Spleen (tissue), 11 donors: ENCODE measurements at regions not wholly inside any gene's neighbourhood (a gene's known extent, or its start where the extent isn't known, plus 50 kb on each side); places are given as distances from the start of the nearest gene placed in this dataset.

Experiments
- DNase-seq: peaks from one replicate; pipeline ENCODE4 v3.0.0-alpha.2; 2020
- H3K27ac ChIP-seq, 8 donors: fragments of 200-600 bp; sonication (generic) in 7 of 8; 1 replicate in 4 of 8; 2 replicates in 4 of 8; pipeline versions ENCODE4 v1.5.0 to v1.8.0; 2016 to 2021; ENCODE audit warnings: inconsistent platforms in 4 of 8, mild to moderate bottlenecking in 4 of 8, moderate library complexity in 1 of 8
- H3K27me3 ChIP-seq, 7 donors: fragments of 200-600 bp; sonication (generic) in 6 of 7; replicated peaks in 1 of 7; 1 replicate in 4 of 7; 2 replicates in 3 of 7; pipeline versions ENCODE4 v1.5.0 to v1.8.0; 2016 to 2021; ENCODE audit warnings: inconsistent platforms in 3 of 7, mild to moderate bottlenecking in 1 of 7
- H3K36me3 ChIP-seq, 6 donors: fragments of 200-600 bp; sonication (generic) in 5 of 6; 1 replicate in 4 of 6; 2 replicates in 2 of 6; pipeline versions ENCODE4 v1.5.0 to v1.8.0; 2016 to 2021; ENCODE audit warnings: inconsistent platforms in 2 of 6
- H3K4me1 ChIP-seq, 6 donors: fragments of 200-600 bp; sonication (generic) in 5 of 6; 1 replicate in 3 of 6; 2 replicates in 3 of 6; pipeline versions ENCODE4 v1.5.0 to v1.8.0; 2016 to 2021; ENCODE audit warnings: inconsistent platforms in 3 of 6
- H3K4me3 ChIP-seq, 8 donors: fragments of 200-600 bp; sonication (generic) in 7 of 8; 1 replicate in 4 of 8; 2 replicates in 4 of 8; pipeline versions ENCODE4 v1.5.0 to v1.8.0; 2016 to 2021; ENCODE audit warnings: inconsistent platforms in 4 of 8, mild to moderate bottlenecking in 4 of 8, moderate library complexity in 2 of 8
- H3K9me3 ChIP-seq, 8 donors: fragments of 200-600 bp; sonication (generic) in 7 of 8; 1 replicate in 4 of 8; 2 replicates in 4 of 8; pipeline versions ENCODE4 v1.5.0 to v1.8.0; 2016 to 2021; ENCODE audit warnings: inconsistent platforms in 4 of 8
- POLR2A ChIP-seq, 3 donors: fragments of 450-650 bp; IDR thresholded peaks; one replicate each; pipeline ENCODE4 v1.5.1; 2017; ENCODE audit warnings: antibody characterized with exemption in 3 of 3, mild to moderate bottlenecking in 1 of 3
- POLR2AphosphoS5 ChIP-seq, 3 donors: sonication (generic); formaldehyde crosslinking; IDR thresholded peaks; one replicate each; pipeline ENCODE4 v1.5.1; 2017; ENCODE audit warnings: antibody characterized with exemption in 3 of 3
- WGBS, 5 donors: extraction: QIAGEN DNeasy Blood & Tissue Kit in 3 of 5; methylation state at CpG; one replicate each; pipeline versions ENCODE4 v1.1.5 to v1.1.7; 2013 to 2018; 5-methylcytosine and 5-hydroxymethylcytosine counted together
- intact Hi-C: fragments of 100-400 bp; cut with DNase I; formaldehyde crosslinking; loops from one replicate; pipeline ENCODE4 v1.15.0; 2023; ENCODE audit warnings: low total_unique reads
- TF ChIP-seq, protein P1 (sequence below), 11 experiments: fragments of 200-600 bp in 7 of 11; fragments of 450-650 bp in 4 of 11; sonication (generic) in 4 of 11; IDR thresholded peaks in 8 of 11; conservative IDR thresholded peaks in 3 of 11; 1 replicate in 7 of 11; 2 replicates in 4 of 11; pipeline versions ENCODE4 v1.4.0 to v1.8.0; 2016 to 2021; ENCODE audit warnings: antibody characterized with exemption in 11 of 11, inconsistent platforms in 4 of 11, mild to moderate bottlenecking in 1 of 11
- donor health status: healthy with polysubstance abuse.
- donor health status: DM: no; HTN: no; CAD: no; lungs with moderate emphysema.
- donor health status: DM: no; HTN: no; CAD: no.
- donor health status: Bipolar disorder and iron deficiency.
- donor health status: healthy.
- donor health status: DM: no; HTN: no; CAD: no.
- donor health status: DM: yes; HTN: yes; CAD: no.

DNA sequence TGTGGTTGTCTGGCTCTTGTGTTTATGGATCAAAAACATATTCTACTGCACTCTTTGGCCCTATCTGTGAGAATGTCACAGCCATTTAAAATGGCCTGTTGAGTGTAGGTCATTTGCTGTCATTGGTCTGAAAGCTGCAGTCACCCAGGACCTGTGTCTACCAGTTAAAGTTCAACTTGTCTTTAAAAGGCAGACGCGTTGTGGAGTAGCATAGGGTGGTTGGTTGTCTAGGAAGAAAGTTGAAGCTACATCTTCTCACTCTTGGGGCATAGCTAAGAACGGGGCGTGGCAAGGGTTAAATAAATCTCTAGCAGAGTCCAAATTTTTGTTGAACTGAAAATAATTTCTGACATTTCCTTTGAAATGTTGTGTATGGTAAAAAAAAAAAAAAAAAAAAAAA lies 110.7 kb upstream of the E2F8 start:
- H3K4me3 ChIP-seq = no peak overlapping the region
- WGBS, 5 donors = 89 to 94% (median 94%) methylated on average over 4 of the region's 4 CpGs
- no peaks in the 10 kb centered on the region for H3K36me3 ChIP-seq
- no peak overlapping the region for H3K27ac ChIP-seq
- DNase-seq = no peak
- intact Hi-C loops = no loop called here
- TF ChIP-seq POLR2A (IDR thresholded peaks at IDR 0.05) = no peak
- peaks cover 0 to 5% (median 2%) of the 10 kb centered on the region in 6 donors for H3K4me1 ChIP-seq
- H3K27me3 ChIP-seq = peaks cover under 1 to 88% (median 27%) of the 10 kb centered on the region in 7 donors
- no peaks in the 10 kb centered on the region for H3K9me3 ChIP-seq

DNA sequence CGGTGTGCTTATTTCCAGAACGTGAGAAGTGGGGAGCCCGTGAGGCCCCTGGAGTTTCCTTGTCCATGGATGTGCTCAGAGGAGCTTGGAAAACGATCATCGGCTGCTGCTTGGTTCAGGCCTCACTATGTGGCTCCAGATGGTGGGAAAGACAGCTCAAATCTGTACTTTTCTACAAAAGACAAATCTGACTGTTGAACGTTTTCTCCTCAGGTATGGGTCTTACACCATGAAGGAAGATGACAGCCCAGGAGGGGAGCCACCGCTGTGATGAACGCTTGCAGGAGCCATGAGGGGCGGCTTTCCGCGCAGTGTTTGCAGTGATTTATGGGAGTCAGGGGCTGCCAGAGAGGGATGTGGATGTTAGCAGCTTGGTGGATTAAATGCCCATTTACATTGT lies 109.4 kb upstream of the E2F8 start:
- no peaks in the 10 kb centered on the region for H3K36me3 ChIP-seq
- no peaks in the 10 kb centered on the region for H3K9me3 ChIP-seq
- no peak overlapping the region for H3K27ac ChIP-seq
- no peak for DNase-seq
- peaks cover 3 to 88% (median 40%) of the 10 kb centered on the region in 7 donors for H3K27me3 ChIP-seq
- intact Hi-C loops = no loop called here
- WGBS, 5 donors = 81 to 87% (median 84%) methylated on average over 11 of the region's 11 CpGs
- TF ChIP-seq POLR2AphosphoS5 (IDR thresholded peaks at IDR 0.05) (no peak), POLR2A (IDR thresholded peaks at IDR 0.05) (no peak)
- TF ChIP-seq, protein P1, sequence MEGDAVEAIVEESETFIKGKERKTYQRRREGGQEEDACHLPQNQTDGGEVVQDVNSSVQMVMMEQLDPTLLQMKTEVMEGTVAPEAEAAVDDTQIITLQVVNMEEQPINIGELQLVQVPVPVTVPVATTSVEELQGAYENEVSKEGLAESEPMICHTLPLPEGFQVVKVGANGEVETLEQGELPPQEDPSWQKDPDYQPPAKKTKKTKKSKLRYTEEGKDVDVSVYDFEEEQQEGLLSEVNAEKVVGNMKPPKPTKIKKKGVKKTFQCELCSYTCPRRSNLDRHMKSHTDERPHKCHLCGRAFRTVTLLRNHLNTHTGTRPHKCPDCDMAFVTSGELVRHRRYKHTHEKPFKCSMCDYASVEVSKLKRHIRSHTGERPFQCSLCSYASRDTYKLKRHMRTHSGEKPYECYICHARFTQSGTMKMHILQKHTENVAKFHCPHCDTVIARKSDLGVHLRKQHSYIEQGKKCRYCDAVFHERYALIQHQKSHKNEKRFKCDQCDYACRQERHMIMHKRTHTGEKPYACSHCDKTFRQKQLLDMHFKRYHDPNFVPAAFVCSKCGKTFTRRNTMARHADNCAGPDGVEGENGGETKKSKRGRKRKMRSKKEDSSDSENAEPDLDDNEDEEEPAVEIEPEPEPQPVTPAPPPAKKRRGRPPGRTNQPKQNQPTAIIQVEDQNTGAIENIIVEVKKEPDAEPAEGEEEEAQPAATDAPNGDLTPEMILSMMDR (IDR thresholded peaks at IDR 0.05 in 8 of 11, conservative IDR thresholded peaks at IDR 0.05 in 3 of 11) = no peak
- H3K4me1 ChIP-seq = peaks cover 0 to 18% (median 15%) of the 10 kb centered on the region in 6 donors
- H3K4me3 ChIP-seq = no peak overlapping the region

DNA sequence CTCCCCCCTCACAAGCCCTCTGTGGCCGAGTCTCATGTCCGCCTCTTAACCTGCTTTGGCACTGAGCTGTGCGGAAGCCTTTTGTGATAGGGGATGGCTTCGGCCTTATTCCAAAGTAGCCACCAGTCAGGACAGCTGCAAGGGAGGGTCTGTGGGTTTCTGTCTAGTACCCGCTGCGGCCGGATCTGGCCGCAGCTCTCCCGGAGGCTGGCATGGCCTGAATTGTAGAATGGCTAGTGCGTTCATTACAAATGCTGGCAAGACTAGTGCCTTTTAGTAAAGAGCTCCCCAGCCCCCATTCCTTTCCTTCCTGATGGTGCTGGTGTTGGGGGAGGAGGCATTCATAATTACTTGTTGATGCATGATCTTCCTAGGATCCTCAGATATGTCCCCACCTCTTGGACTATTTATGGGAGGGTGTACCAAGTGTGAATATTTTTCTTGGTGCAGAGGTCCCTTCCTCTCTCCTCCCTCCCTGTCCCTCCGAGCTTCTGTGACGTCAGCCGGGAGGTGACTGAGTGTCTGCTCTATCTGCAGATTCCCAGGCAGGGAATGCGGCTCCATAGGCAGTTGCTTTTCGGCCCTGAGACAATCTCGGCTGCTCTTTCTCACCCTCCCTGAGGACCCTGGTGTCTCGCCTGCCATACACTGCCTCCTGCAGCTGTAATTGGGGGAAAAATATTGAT lies 108.7 kb upstream of the E2F8 start:
- H3K27me3 ChIP-seq = peaks cover 3 to 89% (median 47%) of the 10 kb centered on the region in 7 donors
- WGBS, 5 donors = 53 to 64% (median 60%) methylated on average over 17 of the region's 17 CpGs
- H3K27ac ChIP-seq = no peak overlapping the region
- no peaks in the 10 kb centered on the region for H3K9me3 ChIP-seq
- no peak for DNase-seq
- H3K4me3 ChIP-seq = no peak overlapping the region
- intact Hi-C loops = no loop called here
- TF ChIP-seq POLR2AphosphoS5 (IDR thresholded peaks at IDR 0.05) (no peak), POLR2A (IDR thresholded peaks at IDR 0.05) (no peak)
- TF ChIP-seq, protein P1 (IDR thresholded peaks at IDR 0.05 in 8 of 11, conservative IDR thresholded peaks at IDR 0.05 in 3 of 11) = no peak
- H3K4me1 ChIP-seq = peaks cover 0 to 22% (median 18%) of the 10 kb centered on the region in 6 donors
- no peaks in the 10 kb centered on the region for H3K36me3 ChIP-seq

DNA sequence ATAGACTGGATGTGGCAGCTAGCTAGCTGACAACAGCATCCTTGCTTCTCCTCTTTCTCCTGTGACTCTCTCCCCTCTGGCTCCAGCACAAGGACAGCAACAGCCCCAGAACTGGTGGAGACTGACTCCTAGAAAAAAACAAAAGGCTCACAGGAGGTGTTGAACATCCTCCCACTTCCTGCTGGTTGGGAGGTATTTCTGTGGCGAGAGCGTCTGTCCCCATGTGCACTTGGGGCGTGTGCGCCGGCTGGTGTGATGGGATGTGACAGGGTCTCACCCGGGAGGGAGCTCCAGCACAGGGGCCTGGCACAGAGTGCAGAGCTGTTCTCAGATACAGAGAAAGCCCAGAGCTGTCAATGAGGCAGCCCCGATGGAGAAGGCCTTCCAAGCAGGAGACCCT lies 107.2 kb upstream of the E2F8 start:
- intact Hi-C loops = no loop called here
- Histone ChIP-seq H3K27me3 (peaks cover 3 to 93% (median 52%) of the 10 kb centered on the region in 7 donors), H3K27ac (no peak overlapping the region), H3K4me3 (no peak overlapping the region), H3K4me1 (peaks cover 0 to 22% (median 18%) of the 10 kb centered on the region in 6 donors), H3K9me3 (no peaks in the 10 kb centered on the region), H3K36me3 (no peaks in the 10 kb centered on the region)
- 40 to 49% (median 42%) methylated on average over 7 of the region's 7 CpGs for WGBS, 5 donors
- DNase-seq = no peak
- TF ChIP-seq POLR2A (IDR thresholded peaks at IDR 0.05) = no peak
- TF ChIP-seq, protein P1 (IDR thresholded peaks at IDR 0.05 in 8 of 11, conservative IDR thresholded peaks at IDR 0.05 in 3 of 11) = no peak
- no peak for TF ChIP-seq POLR2AphosphoS5 (IDR thresholded peaks at IDR 0.05)
